ENCODE measurements at regions not wholly inside any gene's neighbourhood (a gene's known extent, or its start where the extent isn't known, plus 50 kb on each side); places are given as distances from the start of the nearest gene placed in this dataset.
"Not testable (repeated sequence)": the region's sequence is repeated elsewhere in the genome, so short reads cannot be mapped to it uniquely, and the experiment has no call there.

DNA sequence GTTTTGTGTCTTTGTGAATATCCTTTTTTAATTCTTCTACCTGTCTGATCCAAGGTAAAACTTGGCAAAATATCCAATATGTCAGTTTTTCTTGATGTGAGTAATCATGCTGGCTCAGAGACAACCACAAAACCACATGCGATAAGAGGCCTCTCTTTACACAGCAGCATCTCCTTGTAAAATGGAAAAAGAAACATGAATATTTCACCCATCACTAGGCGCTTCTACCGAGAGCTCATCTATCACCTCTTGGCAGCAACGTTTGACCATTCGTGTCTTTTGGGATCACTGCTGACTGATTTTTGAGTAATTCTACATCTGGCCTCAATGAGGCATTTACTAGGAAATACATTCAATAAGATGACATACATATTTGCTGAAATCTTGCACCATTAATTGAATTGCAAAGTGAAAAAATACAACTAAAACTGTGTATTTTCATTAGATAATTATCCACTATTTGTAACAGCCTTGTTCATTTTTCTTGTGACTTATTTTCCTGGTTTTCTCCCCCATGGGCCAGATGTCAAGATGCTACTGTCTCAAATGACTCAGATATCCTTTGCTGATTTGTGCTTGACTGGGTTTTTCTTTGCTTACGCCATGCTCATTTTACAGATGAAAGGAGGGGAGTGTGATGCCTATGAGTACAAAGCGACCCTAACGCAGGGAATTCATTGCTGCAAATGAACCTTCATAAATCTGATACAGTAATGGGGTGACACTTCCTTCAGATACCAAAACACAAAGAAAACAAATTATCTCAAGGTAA, 467.5 kb downstream of the FBXO15 start:
- no peak overlapping the region for H3K4me3 Mint-ChIP-seq
- no peaks in the 10 kb centered on the region for H3K4me1 Mint-ChIP-seq
- H3K27ac Mint-ChIP-seq: no peak overlapping the region
- peaks cover 5% of the 10 kb centered on the region for H3K27me3 Mint-ChIP-seq (ENCODE audit: low read depth)
- H3K36me3 Mint-ChIP-seq (ENCODE audit: low read depth): no peaks in the 10 kb centered on the region
- H3K9me3 Mint-ChIP-seq: no peaks in the 10 kb centered on the region
- TF ChIP-seq, protein P1, sequence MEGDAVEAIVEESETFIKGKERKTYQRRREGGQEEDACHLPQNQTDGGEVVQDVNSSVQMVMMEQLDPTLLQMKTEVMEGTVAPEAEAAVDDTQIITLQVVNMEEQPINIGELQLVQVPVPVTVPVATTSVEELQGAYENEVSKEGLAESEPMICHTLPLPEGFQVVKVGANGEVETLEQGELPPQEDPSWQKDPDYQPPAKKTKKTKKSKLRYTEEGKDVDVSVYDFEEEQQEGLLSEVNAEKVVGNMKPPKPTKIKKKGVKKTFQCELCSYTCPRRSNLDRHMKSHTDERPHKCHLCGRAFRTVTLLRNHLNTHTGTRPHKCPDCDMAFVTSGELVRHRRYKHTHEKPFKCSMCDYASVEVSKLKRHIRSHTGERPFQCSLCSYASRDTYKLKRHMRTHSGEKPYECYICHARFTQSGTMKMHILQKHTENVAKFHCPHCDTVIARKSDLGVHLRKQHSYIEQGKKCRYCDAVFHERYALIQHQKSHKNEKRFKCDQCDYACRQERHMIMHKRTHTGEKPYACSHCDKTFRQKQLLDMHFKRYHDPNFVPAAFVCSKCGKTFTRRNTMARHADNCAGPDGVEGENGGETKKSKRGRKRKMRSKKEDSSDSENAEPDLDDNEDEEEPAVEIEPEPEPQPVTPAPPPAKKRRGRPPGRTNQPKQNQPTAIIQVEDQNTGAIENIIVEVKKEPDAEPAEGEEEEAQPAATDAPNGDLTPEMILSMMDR (IDR thresholded peaks at IDR 0.05; ENCODE audit: unreplicated experiment in 3 of 3): no peak

DNA sequence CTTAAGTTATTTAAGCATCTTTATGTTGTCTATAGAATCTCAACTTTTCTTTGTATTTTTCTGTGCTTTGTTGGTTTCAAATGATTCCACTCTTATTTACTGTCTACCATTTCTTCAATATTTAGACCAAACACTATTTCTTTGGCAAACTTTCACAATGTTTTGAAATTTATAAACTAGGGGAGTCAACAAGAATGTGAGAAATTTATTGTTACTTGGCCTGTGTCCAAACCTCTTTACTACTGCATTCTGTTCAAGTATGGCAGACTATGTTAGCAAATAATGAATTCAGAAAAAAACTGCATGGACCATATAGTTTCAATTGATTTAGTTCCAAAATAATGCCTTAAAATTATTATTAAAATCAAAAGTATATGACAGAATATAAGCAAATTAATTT, 470.2 kb downstream of the FBXO15 start:
- H3K27me3 Mint-ChIP-seq (ENCODE audit: low read depth): peaks cover 5% of the 10 kb centered on the region
- no peaks in the 10 kb centered on the region for H3K9me3 Mint-ChIP-seq

DNA sequence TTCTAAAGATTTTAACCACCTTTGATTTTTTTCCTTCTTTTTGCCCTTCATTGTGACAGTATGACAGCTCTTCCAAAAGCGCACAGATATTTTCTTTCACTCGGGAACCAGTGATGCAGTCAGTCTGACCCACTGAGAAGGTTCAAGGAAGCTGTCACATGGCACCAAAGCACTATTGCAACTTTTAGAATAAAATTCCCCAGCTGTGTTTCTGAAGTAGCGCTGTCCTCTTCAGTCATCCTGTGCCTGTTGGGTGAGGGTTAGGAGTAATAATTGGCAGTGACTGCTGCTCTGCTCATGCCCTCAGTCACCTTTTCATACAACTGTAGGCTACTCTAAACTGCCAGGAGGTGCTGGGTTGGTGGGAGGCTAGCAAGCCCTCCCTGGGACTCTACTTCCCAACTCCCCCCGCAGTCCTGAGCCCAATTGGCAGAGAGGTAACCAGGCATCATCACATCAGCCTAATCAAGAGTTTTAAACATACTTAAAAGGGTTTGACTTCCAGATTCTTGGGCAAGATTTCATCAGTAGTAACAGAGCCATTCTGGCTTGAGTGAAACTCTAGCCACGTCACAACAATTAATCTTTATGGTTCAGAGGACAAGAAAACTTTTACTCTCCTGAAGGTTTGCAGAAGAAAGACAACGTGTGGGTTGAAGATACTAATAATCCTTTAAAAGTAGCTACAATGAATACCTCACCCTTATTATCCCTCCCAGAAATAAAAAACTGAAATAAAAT, 473.3 kb downstream of the FBXO15 start:
- H3K27me3 Mint-ChIP-seq (ENCODE audit: low read depth): no peaks in the 10 kb centered on the region
- TF ChIP-seq, protein P1 (IDR thresholded peaks at IDR 0.05; ENCODE audit: unreplicated experiment in 3 of 3): no peak
- no peaks in the 10 kb centered on the region for H3K36me3 Mint-ChIP-seq (ENCODE audit: low read depth)
- no peaks in the 10 kb centered on the region for H3K4me1 Mint-ChIP-seq
- H3K9me3 Mint-ChIP-seq: no peaks in the 10 kb centered on the region
- no peak overlapping the region for H3K4me3 Mint-ChIP-seq
- H3K27ac Mint-ChIP-seq: no peak overlapping the region

More for the DNA sequence above, 470.2 kb downstream of the FBXO15 start:
- Mint-ChIP-seq H3K27ac (no peak overlapping the region), H3K4me1 (no peaks in the 10 kb centered on the region), H3K36me3 (ENCODE audit: low read depth) (no peaks in the 10 kb centered on the region), H3K4me3 (no peak overlapping the region)
- TF ChIP-seq, protein P1 (IDR thresholded peaks at IDR 0.05; ENCODE audit: unreplicated experiment in 3 of 3): no peak

DNA sequence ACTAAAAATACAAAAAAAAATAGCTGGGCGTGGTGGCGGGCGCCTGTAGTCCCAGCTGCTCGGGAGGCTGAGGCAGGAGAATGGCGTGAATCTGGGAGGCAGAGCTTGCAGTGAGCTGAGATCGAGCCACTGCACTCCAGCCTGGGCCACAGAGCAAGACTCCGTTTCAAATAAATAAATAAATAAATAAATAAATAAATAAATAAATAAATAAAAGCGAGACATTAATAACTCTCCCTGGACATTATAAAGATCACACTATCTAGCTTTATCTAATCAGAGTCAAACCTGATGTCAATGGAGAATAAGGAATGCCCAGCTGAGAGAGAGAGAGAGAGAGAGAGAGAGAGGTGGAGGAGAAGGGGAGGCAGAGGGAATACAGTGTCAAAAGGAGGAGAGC, 476.2 kb downstream of the FBXO15 start:
- not testable (repeated sequence) for H3K9me3 Mint-ChIP-seq; H3K27ac Mint-ChIP-seq; H3K36me3 Mint-ChIP-seq (ENCODE audit: low read depth); H3K27me3 Mint-ChIP-seq (ENCODE audit: low read depth); H3K4me1 Mint-ChIP-seq; H3K4me3 Mint-ChIP-seq

DNA sequence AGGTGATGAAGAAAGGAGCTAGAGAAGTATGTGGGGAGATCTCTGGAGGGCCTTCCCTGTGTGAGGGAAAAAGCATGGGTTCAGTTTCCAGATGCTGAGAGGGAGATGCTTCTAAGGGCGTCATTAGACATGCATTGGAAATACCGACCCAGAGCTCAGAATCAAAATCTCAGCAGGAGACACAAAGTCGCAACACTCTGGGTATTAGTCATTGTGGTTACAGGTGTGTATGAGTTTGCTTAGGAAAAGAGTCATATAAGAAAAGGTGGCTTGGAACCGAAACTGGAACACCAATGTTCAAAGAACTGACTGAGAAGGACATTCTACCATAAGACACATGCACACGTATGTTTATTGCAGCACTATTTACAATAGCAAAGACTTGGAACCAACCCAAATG, 477.1 kb downstream of the FBXO15 start:
- Mint-ChIP-seq H3K27me3 (ENCODE audit: low read depth) (no peaks in the 10 kb centered on the region), H3K9me3 (no peaks in the 10 kb centered on the region)

DNA sequence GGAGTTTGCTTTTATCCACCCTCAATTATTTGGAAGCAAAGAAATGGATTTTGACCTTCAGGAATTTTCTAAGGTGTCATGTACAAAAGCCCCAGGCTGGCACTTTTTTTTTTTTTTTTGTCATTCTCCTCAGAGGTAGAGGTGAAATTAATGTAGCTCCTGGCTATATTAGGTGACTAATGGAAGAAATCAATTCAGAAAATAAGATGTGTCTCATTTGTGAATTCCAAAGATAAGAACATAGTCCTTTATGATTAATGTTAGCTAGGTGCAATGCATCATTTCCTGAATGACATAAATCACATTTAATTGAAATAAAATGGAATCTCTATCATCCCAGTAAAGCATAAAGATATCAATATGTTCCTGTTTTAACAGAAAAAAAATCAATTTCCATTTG, 477.6 kb downstream of the FBXO15 start:
- no peak overlapping the region for H3K27ac Mint-ChIP-seq
- H3K4me3 Mint-ChIP-seq: no peak overlapping the region
- no peaks in the 10 kb centered on the region for H3K4me1 Mint-ChIP-seq
- TF ChIP-seq, protein P1 (IDR thresholded peaks at IDR 0.05; ENCODE audit: unreplicated experiment in 3 of 3): no peak
- H3K27me3 Mint-ChIP-seq (ENCODE audit: low read depth): no peaks in the 10 kb centered on the region
- H3K9me3 Mint-ChIP-seq: no peaks in the 10 kb centered on the region
- no peaks in the 10 kb centered on the region for H3K36me3 Mint-ChIP-seq (ENCODE audit: low read depth)

More for the DNA sequence above, 477.1 kb downstream of the FBXO15 start:
- H3K4me1 Mint-ChIP-seq: no peaks in the 10 kb centered on the region
- TF ChIP-seq, protein P1 (IDR thresholded peaks at IDR 0.05; ENCODE audit: unreplicated experiment in 3 of 3): no peak
- no peak overlapping the region for H3K27ac Mint-ChIP-seq
- no peaks in the 10 kb centered on the region for H3K36me3 Mint-ChIP-seq (ENCODE audit: low read depth)
- H3K4me3 Mint-ChIP-seq: no peak overlapping the region

Data from nephron (organoid).